Colonic mucosa (tissue), 4 donors: ENCODE measurements at regions not wholly inside any gene's neighbourhood (a gene's known extent, or its start where the extent isn't known, plus 50 kb on each side); places are given as distances from the start of the nearest gene placed in this dataset.
"Not testable (repeated sequence)": the region's sequence is repeated elsewhere in the genome, so short reads cannot be mapped to it uniquely, and the experiment has no call there.

ENCODE experiments used
- DNase-seq: peaks from one replicate; pipeline ENCODE4 v3.0.0-alpha.2; 2020
- H3K27ac ChIP-seq: fragments of 200-600 bp; one replicate; pipeline ENCODE4 v1.8.0; 2021
- H3K27me3 ChIP-seq: fragments of 200-600 bp; one replicate; pipeline ENCODE4 v1.8.0; 2021
- H3K36me3 ChIP-seq: fragments of 200-600 bp; one replicate; pipeline ENCODE4 v1.8.0; 2021
- H3K4me1 ChIP-seq: fragments of 200-600 bp; one replicate; pipeline ENCODE4 v1.8.0; 2021; ENCODE audit warnings: mild to moderate bottlenecking
- H3K4me3 ChIP-seq: fragments of 200-600 bp; one replicate; pipeline ENCODE4 v1.8.0; 2021
- H3K9ac ChIP-seq, 2 donors: one replicate each; pipeline ENCODE4 v1.7.0; 2013; ENCODE audit warnings: control low read depth in 2 of 2, low read depth in 2 of 2, low read length in 2 of 2
- H3K9me3 ChIP-seq: fragments of 200-600 bp; one replicate; pipeline ENCODE4 v1.8.0; 2021
- intact Hi-C: fragments of 100-400 bp; cut with DNase I; formaldehyde crosslinking; loops from one replicate; pipeline ENCODE4 v1.14.1; 2022
- TF ChIP-seq, protein P1 (sequence below): fragments of 200-600 bp; IDR thresholded peaks from one replicate; pipeline ENCODE4 v1.8.0; 2022; ENCODE audit warnings: antibody characterized with exemption, mild to moderate bottlenecking
- donor health status: healthy.
- donor health status: DM: no; HTN: no; CAD: no.
- donor health status: DM: no; HTN: no; CAD: no.

DNA sequence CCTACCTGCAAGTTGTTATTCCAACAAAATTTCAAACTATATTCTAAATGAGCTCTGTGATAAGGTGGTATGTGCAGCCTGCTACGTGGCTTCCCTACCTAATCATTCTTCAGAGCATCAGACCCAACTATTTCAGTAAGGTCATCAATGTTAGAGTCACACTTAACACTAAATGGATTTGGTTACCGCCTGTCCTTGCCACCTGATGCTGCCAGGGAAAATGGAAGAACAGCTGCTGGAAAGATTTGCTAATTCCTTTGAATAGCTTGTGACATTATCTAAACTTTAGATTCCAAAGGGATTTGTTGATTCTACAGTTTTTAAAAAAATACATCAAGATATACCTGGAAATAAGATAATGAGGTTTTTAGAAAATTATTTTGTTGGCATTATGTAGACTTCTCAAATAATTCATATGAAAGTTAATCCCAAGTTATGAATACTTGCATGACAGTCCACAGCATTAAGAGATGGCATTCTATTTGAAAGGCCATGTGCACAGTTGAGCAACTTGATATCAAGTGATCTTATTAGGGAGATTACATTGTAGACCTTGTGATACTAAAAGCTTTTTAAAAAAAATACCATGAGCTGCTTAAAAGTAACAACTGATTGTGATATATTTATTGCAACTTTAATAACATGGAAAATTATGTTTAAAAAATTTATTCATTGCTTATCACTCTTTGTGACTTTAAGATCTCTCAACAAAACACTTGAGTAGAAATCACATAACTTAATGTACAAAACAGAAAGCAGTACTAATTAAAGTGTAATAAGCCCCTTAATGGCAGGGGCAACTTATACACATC lies 98.3 kb upstream of the UGP2 start:
- Histone ChIP-seq H3K4me3 (no peak overlapping the region), H3K4me1 (no peaks in the 10 kb centered on the region), H3K27me3 (no peaks in the 10 kb centered on the region), H3K36me3 (no peaks in the 10 kb centered on the region), H3K9me3 (no peaks in the 10 kb centered on the region), H3K27ac (no peak overlapping the region), H3K9ac (no peak overlapping the region)
- intact Hi-C loops, result no loop called here
- TF ChIP-seq, protein P1, sequence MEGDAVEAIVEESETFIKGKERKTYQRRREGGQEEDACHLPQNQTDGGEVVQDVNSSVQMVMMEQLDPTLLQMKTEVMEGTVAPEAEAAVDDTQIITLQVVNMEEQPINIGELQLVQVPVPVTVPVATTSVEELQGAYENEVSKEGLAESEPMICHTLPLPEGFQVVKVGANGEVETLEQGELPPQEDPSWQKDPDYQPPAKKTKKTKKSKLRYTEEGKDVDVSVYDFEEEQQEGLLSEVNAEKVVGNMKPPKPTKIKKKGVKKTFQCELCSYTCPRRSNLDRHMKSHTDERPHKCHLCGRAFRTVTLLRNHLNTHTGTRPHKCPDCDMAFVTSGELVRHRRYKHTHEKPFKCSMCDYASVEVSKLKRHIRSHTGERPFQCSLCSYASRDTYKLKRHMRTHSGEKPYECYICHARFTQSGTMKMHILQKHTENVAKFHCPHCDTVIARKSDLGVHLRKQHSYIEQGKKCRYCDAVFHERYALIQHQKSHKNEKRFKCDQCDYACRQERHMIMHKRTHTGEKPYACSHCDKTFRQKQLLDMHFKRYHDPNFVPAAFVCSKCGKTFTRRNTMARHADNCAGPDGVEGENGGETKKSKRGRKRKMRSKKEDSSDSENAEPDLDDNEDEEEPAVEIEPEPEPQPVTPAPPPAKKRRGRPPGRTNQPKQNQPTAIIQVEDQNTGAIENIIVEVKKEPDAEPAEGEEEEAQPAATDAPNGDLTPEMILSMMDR, result no peak
- DNase-seq, result no peak

DNA sequence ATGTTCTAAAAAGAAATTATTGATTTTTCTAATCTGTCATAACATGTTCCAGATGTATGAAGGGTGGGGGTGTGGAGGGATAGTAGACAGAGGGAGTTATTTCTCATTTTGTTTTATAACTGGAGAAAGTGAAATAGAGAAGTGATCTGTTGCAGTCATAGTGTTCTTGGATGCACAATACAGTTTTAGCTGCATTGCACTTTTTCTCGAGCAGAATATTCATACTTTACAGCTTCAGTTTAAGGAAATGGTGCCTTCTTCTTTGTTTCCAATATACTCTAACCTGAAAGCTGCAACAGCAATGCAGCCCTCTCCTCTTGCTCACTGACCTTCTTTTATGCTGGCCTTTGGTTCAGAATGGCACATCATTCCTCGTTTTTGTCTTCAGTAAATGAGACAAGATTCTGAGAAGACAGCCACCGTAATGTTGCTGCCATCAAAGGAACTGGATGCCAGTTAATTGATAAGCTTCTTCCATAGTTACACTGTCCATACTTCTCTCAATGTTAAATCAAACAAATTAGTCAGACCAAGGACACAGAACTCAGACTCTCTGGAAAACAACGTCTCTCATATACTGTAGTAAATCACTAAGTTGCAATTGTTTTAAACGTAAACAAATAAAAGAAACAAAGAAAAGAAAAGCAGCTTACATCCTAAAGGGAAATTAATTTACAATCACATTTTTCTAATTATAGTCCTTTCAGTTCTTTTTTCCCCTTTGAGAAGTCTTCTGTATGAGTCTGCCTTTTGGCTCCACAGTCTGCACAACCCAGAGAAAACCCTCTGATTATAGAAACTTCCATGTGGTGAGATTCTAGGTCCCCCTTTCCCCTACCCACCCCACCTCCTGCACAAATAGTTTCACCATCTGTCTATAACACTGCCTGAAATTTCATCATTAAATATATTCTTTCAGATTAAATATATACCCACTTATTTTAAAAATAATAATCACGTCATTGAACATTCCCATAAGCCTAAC lies 97.4 kb upstream of the UGP2 start:
- TF ChIP-seq, protein P1, result no peak
- Histone ChIP-seq H3K4me3 (no peak overlapping the region), H3K9me3 (no peaks in the 10 kb centered on the region), H3K36me3 (no peaks in the 10 kb centered on the region), H3K9ac (no peak overlapping the region), H3K27me3 (no peaks in the 10 kb centered on the region), H3K27ac (no peak overlapping the region), H3K4me1 (no peaks in the 10 kb centered on the region)
- intact Hi-C loops, result no loop called here
- DNase-seq, result no peak

DNA sequence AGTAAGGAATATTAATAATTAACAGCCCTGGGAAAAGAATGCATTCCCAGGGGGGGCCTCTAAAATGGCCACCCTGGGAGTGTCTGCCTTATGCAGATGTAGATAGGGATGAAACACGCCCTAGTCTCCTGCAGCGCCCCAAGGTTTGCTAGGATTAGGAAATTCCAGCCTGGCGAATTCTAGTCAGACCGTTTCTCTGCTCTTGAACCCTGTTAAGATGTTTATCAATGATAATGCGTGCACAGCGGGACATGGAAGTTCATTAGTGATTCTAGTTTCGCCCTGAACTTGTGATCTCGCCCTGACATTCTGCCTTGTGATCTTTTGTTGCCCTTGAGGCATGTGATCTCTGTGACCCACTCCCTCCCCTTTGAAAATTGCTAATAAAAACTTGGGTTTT lies 95.1 kb upstream of the UGP2 start:
- H3K27me3 ChIP-seq, H3K27ac ChIP-seq, DNase-seq, H3K4me1 ChIP-seq, intact Hi-C loops, H3K9me3 ChIP-seq, H3K9ac ChIP-seq, H3K36me3 ChIP-seq, H3K4me3 ChIP-seq: not testable (repeated sequence)

DNA sequence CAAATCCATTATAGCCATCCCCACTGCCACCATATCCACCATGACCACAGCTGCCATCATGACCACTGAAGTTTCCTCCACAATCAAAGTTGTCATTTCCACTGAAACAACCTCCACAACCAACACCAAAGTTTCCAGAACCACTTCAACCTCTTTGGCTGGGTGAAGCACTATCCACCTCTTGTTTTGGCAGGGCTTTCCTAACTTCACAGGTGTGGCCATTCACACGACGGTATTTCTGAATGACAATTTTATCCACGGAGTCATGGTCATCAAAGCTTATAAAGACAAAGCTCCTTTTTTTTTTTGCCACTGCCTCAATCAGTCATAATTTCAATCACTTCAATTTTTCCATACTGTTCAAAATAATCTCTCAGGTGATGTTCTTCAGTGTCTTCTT lies 89.8 kb upstream of the UGP2 start:
- no peaks in the 10 kb centered on the region for H3K4me1 ChIP-seq
- H3K4me3 ChIP-seq, result no peak overlapping the region
- H3K9me3 ChIP-seq, result no peaks in the 10 kb centered on the region
- H3K27ac ChIP-seq, result no peak overlapping the region
- intact Hi-C loops, result no loop called here
- no peaks in the 10 kb centered on the region for H3K27me3 ChIP-seq
- no peaks in the 10 kb centered on the region for H3K36me3 ChIP-seq
- no peak for DNase-seq
- no peak overlapping the region for H3K9ac ChIP-seq
- TF ChIP-seq, protein P1, result no peak

DNA sequence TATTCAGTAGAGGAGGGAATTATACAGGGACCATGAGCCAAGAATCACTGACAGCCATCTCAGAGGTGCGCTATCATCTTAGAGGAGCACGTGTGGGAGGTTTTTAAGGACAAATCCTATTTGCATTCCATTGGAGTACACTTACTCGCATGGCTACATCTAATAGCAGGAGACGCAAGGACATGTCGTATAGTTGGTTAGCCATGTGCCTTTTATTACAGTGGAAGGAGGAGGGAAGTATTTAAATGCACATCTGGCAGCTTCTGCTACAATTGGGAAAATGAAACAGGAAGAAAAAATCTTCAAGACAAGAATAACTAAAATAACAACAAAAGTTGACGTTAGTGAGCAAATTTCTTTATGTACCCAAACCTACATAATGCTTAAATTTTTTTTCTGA lies 86.5 kb upstream of the UGP2 start:
- TF ChIP-seq, protein P1, result no peak
- Histone ChIP-seq H3K27ac (no peak overlapping the region), H3K27me3 (no peaks in the 10 kb centered on the region), H3K4me1 (no peaks in the 10 kb centered on the region), H3K9ac (no peak overlapping the region), H3K9me3 (no peaks in the 10 kb centered on the region), H3K36me3 (no peaks in the 10 kb centered on the region), H3K4me3 (no peak overlapping the region)
- intact Hi-C loops, result no loop called here
- DNase-seq, result no peak
